ENCODE measurements at regions not wholly inside any gene's neighbourhood (a gene's known extent, or its start where the extent isn't known, plus 50 kb on each side); places are given as distances from the start of the nearest gene placed in this dataset.

DNA sequence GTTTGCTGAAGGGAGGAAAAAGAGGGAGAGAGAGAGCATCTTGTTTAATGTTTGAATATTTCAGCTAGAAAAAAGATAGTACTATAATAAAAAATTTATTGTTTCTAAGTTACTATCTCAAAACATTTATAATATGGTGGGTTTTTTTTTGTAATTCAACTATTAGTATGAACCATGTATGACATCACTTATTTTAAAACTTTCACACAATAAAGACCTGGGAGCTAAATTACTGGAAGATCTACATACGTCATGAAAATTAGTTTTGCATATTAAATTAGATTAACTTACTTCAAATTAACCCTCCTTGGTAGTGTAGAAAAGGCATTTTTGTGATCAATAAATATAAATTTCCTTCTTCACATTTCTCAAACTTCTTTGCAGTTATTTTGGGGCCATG is 432.0 kb upstream of the SLIT2 start:
- no peak overlapping the region for H3K4me2 ChIP-seq (ENCODE audit: insufficient read depth, low read length)
- TF ChIP-seq, protein P1, sequence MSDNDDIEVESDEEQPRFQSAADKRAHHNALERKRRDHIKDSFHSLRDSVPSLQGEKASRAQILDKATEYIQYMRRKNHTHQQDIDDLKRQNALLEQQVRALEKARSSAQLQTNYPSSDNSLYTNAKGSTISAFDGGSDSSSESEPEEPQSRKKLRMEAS (IDR thresholded peaks at IDR 0.05; ENCODE audit: insufficient read depth, insufficient read length), result no peak
- TF ChIP-seq, protein P2, sequence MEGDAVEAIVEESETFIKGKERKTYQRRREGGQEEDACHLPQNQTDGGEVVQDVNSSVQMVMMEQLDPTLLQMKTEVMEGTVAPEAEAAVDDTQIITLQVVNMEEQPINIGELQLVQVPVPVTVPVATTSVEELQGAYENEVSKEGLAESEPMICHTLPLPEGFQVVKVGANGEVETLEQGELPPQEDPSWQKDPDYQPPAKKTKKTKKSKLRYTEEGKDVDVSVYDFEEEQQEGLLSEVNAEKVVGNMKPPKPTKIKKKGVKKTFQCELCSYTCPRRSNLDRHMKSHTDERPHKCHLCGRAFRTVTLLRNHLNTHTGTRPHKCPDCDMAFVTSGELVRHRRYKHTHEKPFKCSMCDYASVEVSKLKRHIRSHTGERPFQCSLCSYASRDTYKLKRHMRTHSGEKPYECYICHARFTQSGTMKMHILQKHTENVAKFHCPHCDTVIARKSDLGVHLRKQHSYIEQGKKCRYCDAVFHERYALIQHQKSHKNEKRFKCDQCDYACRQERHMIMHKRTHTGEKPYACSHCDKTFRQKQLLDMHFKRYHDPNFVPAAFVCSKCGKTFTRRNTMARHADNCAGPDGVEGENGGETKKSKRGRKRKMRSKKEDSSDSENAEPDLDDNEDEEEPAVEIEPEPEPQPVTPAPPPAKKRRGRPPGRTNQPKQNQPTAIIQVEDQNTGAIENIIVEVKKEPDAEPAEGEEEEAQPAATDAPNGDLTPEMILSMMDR (IDR thresholded peaks at IDR 0.05; ENCODE audit: extremely low read depth in 1 of 2, insufficient read depth in 1 of 2, low read depth in 1 of 2, low read length in 2 of 2), result no peak
- TF ChIP-seq POLR2AphosphoS5 (IDR thresholded peaks at IDR 0.05; ENCODE audit: insufficient read depth, low read depth, low read length), result no peak
- TF ChIP-seq JUN (IDR thresholded peaks at IDR 0.05; ENCODE audit: borderline replicate concordance, insufficient read depth, insufficient read length, low read depth), result no peak
- TF ChIP-seq POLR2A (IDR thresholded peaks at IDR 0.05; ENCODE audit: low read depth, low read length), result no peak
- TF ChIP-seq GATA2 (IDR thresholded peaks at IDR 0.05; ENCODE audit: insufficient read depth, insufficient read length, low read depth, low read length), result no peak
- TF ChIP-seq MYC (IDR thresholded peaks at IDR 0.05; ENCODE audit: low read depth, low read length), result no peak
- no peak for TF ChIP-seq FOS (IDR thresholded peaks at IDR 0.05; ENCODE audit: borderline replicate concordance, insufficient read depth, low read length)
- no peak for TF ChIP-seq EZH2 (IDR thresholded peaks at IDR 0.05; ENCODE audit: borderline replicate concordance, low read depth, low read length, severe bottlenecking)
- no peak overlapping the region for H2AFZ ChIP-seq (ENCODE audit: low read depth, low read length)
- H3K27me3 ChIP-seq (ENCODE audit: control insufficient read depth in 2 of 2, insufficient read depth in 2 of 2, low read length in 2 of 2), result no peaks in the 10 kb centered on the region
- DNase-seq (ENCODE audit: low read depth, low spot score) (no peak), FAIRE-seq (no peak)
- H3K4me3 ChIP-seq (replicated peaks in 1 of 3; ENCODE audit: insufficient read depth in 1 of 3, low read depth in 1 of 3, low read length in 3 of 3), result no peak overlapping the region
- no peak overlapping the region for H3K27ac ChIP-seq (ENCODE audit: insufficient read depth, low read depth, low read length)
- dilution Hi-C loops (cut with MboI; ENCODE audit: extremely low pct_ligation_motif_present, low sequenced_read_pairs), result no loop called here
- no TSS peak for BruUV-seq (replicated peaks)
- H3K36me3 ChIP-seq (ENCODE audit: control insufficient read depth in 2 of 2, extremely low read depth in 1 of 2, insufficient read depth in 2 of 2, low read length in 2 of 2), result no peaks in the 10 kb centered on the region
- no peaks in the 10 kb centered on the region for H3K4me1 ChIP-seq (ENCODE audit: control insufficient read depth, extremely low read depth, insufficient read depth, low read length)
- ChIA-PET POLR2A (no interaction called here), CTCF (interaction anchor here (1.2 kb wide), 1 partner anchor 428 kb away, joined by 4 read pairs; no protein-coding TSS in a partner anchor)
- no peaks in the 10 kb centered on the region for H3K9me1 ChIP-seq (replicated peaks; ENCODE audit: control insufficient read depth, extremely low read depth, insufficient read depth, low read length)
- H3K9ac ChIP-seq (replicated peaks; ENCODE audit: extremely low read depth, insufficient read depth, low read length), result no peak overlapping the region
- H3K79me2 ChIP-seq (ENCODE audit: control insufficient read depth, insufficient read depth, low read length), result no peaks in the 10 kb centered on the region
- no peaks in the 10 kb centered on the region for H3K9me3 ChIP-seq (replicated peaks; ENCODE audit: control insufficient read depth, insufficient read depth, low read length)
- H4K20me1 ChIP-seq (replicated peaks; ENCODE audit: control insufficient read depth, extremely low read depth, insufficient read depth, low read length), result no peaks in the 10 kb centered on the region
- intact Hi-C loops (cut with micrococcal nuclease), result no loop called here

All from endothelial cell of umbilical vein (primary cell).